ENCODE measurements at regions not wholly inside any gene's neighbourhood (a gene's known extent, or its start where the extent isn't known, plus 50 kb on each side); places are given as distances from the start of the nearest gene placed in this dataset.

GRCh38 chr7:25615593-25615992 is 387.3 kb upstream of the NPVF start:
- Histone ChIP-seq H3K9ac (ENCODE audit: insufficient read depth, low read length) (no peak overlapping the region), H4K20me1 (ENCODE audit: control insufficient read depth, extremely low read depth, insufficient read depth, low read length) (no peaks in the 10 kb centered on the region), H3K9me3 (ENCODE audit: control insufficient read depth, insufficient read depth, low read depth, low read length) (no peaks in the 10 kb centered on the region), H3K4me1 (ENCODE audit: control insufficient read depth, extremely low read depth, insufficient read depth, low read length) (no peaks in the 10 kb centered on the region), H3K27me3 (ENCODE audit: control insufficient read depth, insufficient read depth, low read length) (no peaks in the 10 kb centered on the region), H3K79me2 (ENCODE audit: control insufficient read depth, insufficient read depth, low read length) (no peaks in the 10 kb centered on the region), H3K4me3 (replicated peaks in 1 of 4; ENCODE audit: control extremely low read depth in 1 of 4, insufficient read depth in 1 of 4, low read depth in 3 of 4, low read length in 4 of 4) (no peak overlapping the region), H3K36me3 (ENCODE audit: control insufficient read depth, insufficient read depth, low read length) (no peaks in the 10 kb centered on the region), H3K27ac (ENCODE audit: insufficient read depth, low read length) (no peak overlapping the region), H2AFZ (ENCODE audit: low read length) (no peak overlapping the region), H3K4me2 (ENCODE audit: extremely low read depth, insufficient read depth, low read length) (no peak overlapping the region)
- DNase-seq (ENCODE audit: low read depth in 2 of 2), result no peak
- no peak for TF ChIP-seq EZH2 (IDR thresholded peaks at IDR 0.05; ENCODE audit: low read length, missing control alignments)
- no peak for TF ChIP-seq CTCF (conservative IDR thresholded peaks at IDR 0.05 in 1 of 2, IDR thresholded peaks at IDR 0.05 in 1 of 2; ENCODE audit: low read depth in 1 of 2, low read length in 2 of 2)

GRCh38 chr7:25617214-25617613 is 388.9 kb upstream of the NPVF start:
- no peak for TF ChIP-seq CTCF (conservative IDR thresholded peaks at IDR 0.05 in 1 of 2, IDR thresholded peaks at IDR 0.05 in 1 of 2; ENCODE audit: low read depth in 1 of 2, low read length in 2 of 2)
- TF ChIP-seq EZH2 (IDR thresholded peaks at IDR 0.05; ENCODE audit: low read length, missing control alignments), result no peak

GRCh38 chr7:25617673-25618072 is 389.4 kb upstream of the NPVF start:
- H3K27ac ChIP-seq (ENCODE audit: insufficient read depth, low read length), result no peak overlapping the region
- H4K20me1 ChIP-seq (ENCODE audit: control insufficient read depth, extremely low read depth, insufficient read depth, low read length), result no peaks in the 10 kb centered on the region
- no peaks in the 10 kb centered on the region for H3K9me3 ChIP-seq (ENCODE audit: control insufficient read depth, insufficient read depth, low read depth, low read length)
- no peak overlapping the region for H3K9ac ChIP-seq (ENCODE audit: insufficient read depth, low read length)
- no peak overlapping the region for H3K4me2 ChIP-seq (ENCODE audit: extremely low read depth, insufficient read depth, low read length)
- H3K27me3 ChIP-seq (ENCODE audit: control insufficient read depth, insufficient read depth, low read length), result no peaks in the 10 kb centered on the region
- H3K4me1 ChIP-seq (ENCODE audit: control insufficient read depth, extremely low read depth, insufficient read depth, low read length), result no peaks in the 10 kb centered on the region
- H3K4me3 ChIP-seq (replicated peaks in 1 of 4; ENCODE audit: control extremely low read depth in 1 of 4, insufficient read depth in 1 of 4, low read depth in 3 of 4, low read length in 4 of 4), result no peak overlapping the region
- no peaks in the 10 kb centered on the region for H3K79me2 ChIP-seq (ENCODE audit: control insufficient read depth, insufficient read depth, low read length)
- H3K36me3 ChIP-seq (ENCODE audit: control insufficient read depth, insufficient read depth, low read length), result no peaks in the 10 kb centered on the region
- H2AFZ ChIP-seq (ENCODE audit: low read length), result no peak overlapping the region
- DNase-seq (ENCODE audit: low read depth in 2 of 2), result no peak
- TF ChIP-seq CTCF (conservative IDR thresholded peaks at IDR 0.05 in 1 of 2, IDR thresholded peaks at IDR 0.05 in 1 of 2; ENCODE audit: low read depth in 1 of 2, low read length in 2 of 2) (no peak), EZH2 (IDR thresholded peaks at IDR 0.05; ENCODE audit: low read length, missing control alignments) (no peak)

More at GRCh38 chr7:25617214-25617613, 388.9 kb upstream of the NPVF start:
- DNase-seq (ENCODE audit: low read depth in 2 of 2), result no peak
- Histone ChIP-seq H3K36me3 (ENCODE audit: control insufficient read depth, insufficient read depth, low read length) (no peaks in the 10 kb centered on the region), H3K9me3 (ENCODE audit: control insufficient read depth, insufficient read depth, low read depth, low read length) (no peaks in the 10 kb centered on the region), H3K27ac (ENCODE audit: insufficient read depth, low read length) (no peak overlapping the region), H3K9ac (ENCODE audit: insufficient read depth, low read length) (no peak overlapping the region), H3K4me1 (ENCODE audit: control insufficient read depth, extremely low read depth, insufficient read depth, low read length) (no peaks in the 10 kb centered on the region), H2AFZ (ENCODE audit: low read length) (no peak overlapping the region), H4K20me1 (ENCODE audit: control insufficient read depth, extremely low read depth, insufficient read depth, low read length) (no peaks in the 10 kb centered on the region), H3K4me2 (ENCODE audit: extremely low read depth, insufficient read depth, low read length) (no peak overlapping the region), H3K27me3 (ENCODE audit: control insufficient read depth, insufficient read depth, low read length) (no peaks in the 10 kb centered on the region), H3K79me2 (ENCODE audit: control insufficient read depth, insufficient read depth, low read length) (no peaks in the 10 kb centered on the region), H3K4me3 (replicated peaks in 1 of 4; ENCODE audit: control extremely low read depth in 1 of 4, insufficient read depth in 1 of 4, low read depth in 3 of 4, low read length in 4 of 4) (no peak overlapping the region)
